ENCODE measurements at regions not wholly inside any gene's neighbourhood (a gene's known extent, or its start where the extent isn't known, plus 50 kb on each side); places are given as distances from the start of the nearest gene placed in this dataset.

DNA sequence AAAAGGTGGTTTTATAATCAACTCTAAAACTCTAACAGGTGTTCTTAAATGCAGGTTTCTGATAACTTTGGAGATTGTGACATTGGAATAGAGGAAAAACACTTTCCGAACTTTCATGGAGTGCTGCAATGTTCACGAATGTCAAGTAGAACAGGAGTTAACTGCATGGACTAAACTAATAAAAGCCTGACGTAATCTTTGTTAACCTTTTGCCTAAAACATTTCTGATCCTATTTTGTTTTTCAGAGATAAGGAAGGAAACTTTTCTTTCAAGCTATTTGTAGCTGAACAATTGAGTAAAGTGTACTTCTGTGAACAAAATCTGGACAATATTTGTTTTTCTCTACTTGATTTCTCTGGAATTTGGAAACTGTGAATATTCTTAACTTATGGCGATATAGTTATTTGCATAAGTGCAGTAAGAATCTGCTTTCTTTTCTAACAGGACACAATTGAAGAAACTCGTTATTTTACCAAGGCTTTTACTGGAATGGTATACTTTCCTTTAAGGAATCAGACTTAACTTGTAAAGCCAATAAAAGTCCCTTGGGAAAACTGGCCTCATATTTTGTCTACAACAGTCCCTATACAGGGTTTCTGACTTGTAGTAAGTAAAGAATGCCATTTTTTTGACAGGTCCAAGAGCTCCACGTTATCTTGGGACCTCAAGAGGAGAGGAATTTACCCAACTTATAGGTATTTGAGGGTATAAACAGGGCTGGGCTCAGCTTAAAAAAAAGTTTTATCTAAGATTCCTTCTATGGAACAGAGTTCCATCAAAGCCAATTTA is 154.7 kb downstream of the NXNL2 start:
- TF ChIP-seq POLR2A (IDR thresholded peaks at IDR 0.05) (no peak), POLR2AphosphoS5 (IDR thresholded peaks at IDR 0.05) (no peak)
- TF ChIP-seq, protein P1, sequence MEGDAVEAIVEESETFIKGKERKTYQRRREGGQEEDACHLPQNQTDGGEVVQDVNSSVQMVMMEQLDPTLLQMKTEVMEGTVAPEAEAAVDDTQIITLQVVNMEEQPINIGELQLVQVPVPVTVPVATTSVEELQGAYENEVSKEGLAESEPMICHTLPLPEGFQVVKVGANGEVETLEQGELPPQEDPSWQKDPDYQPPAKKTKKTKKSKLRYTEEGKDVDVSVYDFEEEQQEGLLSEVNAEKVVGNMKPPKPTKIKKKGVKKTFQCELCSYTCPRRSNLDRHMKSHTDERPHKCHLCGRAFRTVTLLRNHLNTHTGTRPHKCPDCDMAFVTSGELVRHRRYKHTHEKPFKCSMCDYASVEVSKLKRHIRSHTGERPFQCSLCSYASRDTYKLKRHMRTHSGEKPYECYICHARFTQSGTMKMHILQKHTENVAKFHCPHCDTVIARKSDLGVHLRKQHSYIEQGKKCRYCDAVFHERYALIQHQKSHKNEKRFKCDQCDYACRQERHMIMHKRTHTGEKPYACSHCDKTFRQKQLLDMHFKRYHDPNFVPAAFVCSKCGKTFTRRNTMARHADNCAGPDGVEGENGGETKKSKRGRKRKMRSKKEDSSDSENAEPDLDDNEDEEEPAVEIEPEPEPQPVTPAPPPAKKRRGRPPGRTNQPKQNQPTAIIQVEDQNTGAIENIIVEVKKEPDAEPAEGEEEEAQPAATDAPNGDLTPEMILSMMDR (IDR thresholded peaks at IDR 0.05), result no peak

Data from gastroesophageal sphincter (tissue), 3 donors.